ENCODE measurements at regions not wholly inside any gene's neighbourhood (a gene's known extent, or its start where the extent isn't known, plus 50 kb on each side); places are given as distances from the start of the nearest gene placed in this dataset.
A peak's percentile ranks its signal among the peaks of the same experiment; 100 is the strongest.

DNA sequence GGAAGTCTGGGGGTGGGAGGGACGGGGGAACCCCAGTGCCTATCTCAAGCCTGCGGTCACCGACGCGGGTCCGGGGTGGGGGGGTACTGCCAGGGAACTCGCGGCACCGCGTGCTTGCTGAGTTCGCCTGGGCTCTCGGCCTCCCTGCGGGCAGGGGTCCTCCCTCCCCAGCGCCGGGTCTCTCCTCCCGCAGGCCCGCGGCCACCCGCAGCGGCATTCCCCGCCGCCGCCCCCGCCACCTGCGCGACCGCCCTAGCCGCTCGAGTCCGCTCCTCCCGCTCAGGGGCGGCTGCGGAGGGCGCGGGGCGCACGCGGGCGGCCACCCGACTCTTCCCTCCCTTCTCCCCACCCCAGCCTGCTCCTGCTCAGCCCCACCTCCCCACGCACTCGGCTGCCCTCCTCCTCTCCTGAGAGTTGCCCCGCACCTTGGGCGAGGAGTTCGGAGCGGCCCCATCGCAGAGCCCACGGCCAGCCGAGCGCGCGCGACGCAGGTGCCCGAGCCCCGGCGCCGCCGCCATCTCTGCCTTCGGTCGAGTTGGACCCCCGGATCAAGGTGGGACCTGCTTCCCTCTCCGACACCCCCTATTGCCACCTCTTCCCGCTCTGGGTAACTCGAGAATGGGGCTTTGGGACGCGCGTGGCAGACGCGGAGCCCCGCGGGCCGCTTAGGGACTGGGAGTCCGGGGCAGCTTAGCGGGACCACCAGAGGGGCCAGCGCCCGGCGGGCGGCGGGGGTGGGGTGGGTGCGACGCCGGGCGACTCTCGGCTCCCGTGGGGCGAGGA lies 105.0 kb downstream of the LEPR start:
- H3K4me2 ChIP-seq (ENCODE audit: low read length) = peak overlapping the region; percentile 90
- no peak overlapping the region for H3K27ac Mint-ChIP-seq (ENCODE audit: unreplicated experiment)
- no peaks in the 10 kb centered on the region for H3K4me1 ChIP-seq (ENCODE audit: insufficient read depth, low read length)
- H3K9me3 Mint-ChIP-seq (ENCODE audit: unreplicated experiment) = no peaks in the 10 kb centered on the region
- H3K27ac ChIP-seq (ENCODE audit: low read depth, low read length) = no peak overlapping the region
- H3K4me3 ChIP-seq (ENCODE audit: insufficient read depth, low read depth, low read length) = peak overlapping the region; percentile 48
- DNase-seq (ENCODE audit: low read depth) (no peak), FAIRE-seq (no peak)
- H3K27me3 ChIP-seq (ENCODE audit: insufficient read depth, low read length) = peaks cover 22% of the 10 kb centered on the region
- no peaks in the 10 kb centered on the region for H3K9me3 ChIP-seq (ENCODE audit: insufficient read depth, low read depth, low read length)
- H3K4me1 Mint-ChIP-seq (ENCODE audit: low read depth, unreplicated experiment) = peaks cover 1% of the 10 kb centered on the region
- peaks cover 32% of the 10 kb centered on the region for H3K27me3 Mint-ChIP-seq (ENCODE audit: low read depth, unreplicated experiment)
- no peaks in the 10 kb centered on the region for H4K20me1 ChIP-seq (ENCODE audit: insufficient read depth, low read length)
- peak overlapping the region; percentile 82 for H3K4me3 Mint-ChIP-seq (ENCODE audit: unreplicated experiment)
- H3K36me3 ChIP-seq (ENCODE audit: insufficient read depth, low read length) = no peaks in the 10 kb centered on the region
- no peaks in the 10 kb centered on the region for H3K36me3 Mint-ChIP-seq (ENCODE audit: low read depth, unreplicated experiment)
- peak overlapping the region; percentile 37 for H3K9ac ChIP-seq (ENCODE audit: low read length)
- peak overlapping the region; percentile 21 for H2AFZ ChIP-seq (ENCODE audit: low read depth, low read length)
- TF ChIP-seq, protein P1, sequence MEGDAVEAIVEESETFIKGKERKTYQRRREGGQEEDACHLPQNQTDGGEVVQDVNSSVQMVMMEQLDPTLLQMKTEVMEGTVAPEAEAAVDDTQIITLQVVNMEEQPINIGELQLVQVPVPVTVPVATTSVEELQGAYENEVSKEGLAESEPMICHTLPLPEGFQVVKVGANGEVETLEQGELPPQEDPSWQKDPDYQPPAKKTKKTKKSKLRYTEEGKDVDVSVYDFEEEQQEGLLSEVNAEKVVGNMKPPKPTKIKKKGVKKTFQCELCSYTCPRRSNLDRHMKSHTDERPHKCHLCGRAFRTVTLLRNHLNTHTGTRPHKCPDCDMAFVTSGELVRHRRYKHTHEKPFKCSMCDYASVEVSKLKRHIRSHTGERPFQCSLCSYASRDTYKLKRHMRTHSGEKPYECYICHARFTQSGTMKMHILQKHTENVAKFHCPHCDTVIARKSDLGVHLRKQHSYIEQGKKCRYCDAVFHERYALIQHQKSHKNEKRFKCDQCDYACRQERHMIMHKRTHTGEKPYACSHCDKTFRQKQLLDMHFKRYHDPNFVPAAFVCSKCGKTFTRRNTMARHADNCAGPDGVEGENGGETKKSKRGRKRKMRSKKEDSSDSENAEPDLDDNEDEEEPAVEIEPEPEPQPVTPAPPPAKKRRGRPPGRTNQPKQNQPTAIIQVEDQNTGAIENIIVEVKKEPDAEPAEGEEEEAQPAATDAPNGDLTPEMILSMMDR (IDR thresholded peaks at IDR 0.05; ENCODE audit: insufficient read depth, low read depth, low read length) = no peak
- TF ChIP-seq EZH2 (IDR thresholded peaks at IDR 0.05; ENCODE audit: insufficient read depth, low read length) = no peak
- H3K79me2 ChIP-seq (ENCODE audit: insufficient read depth, low read length) = no peaks in the 10 kb centered on the region

DNA sequence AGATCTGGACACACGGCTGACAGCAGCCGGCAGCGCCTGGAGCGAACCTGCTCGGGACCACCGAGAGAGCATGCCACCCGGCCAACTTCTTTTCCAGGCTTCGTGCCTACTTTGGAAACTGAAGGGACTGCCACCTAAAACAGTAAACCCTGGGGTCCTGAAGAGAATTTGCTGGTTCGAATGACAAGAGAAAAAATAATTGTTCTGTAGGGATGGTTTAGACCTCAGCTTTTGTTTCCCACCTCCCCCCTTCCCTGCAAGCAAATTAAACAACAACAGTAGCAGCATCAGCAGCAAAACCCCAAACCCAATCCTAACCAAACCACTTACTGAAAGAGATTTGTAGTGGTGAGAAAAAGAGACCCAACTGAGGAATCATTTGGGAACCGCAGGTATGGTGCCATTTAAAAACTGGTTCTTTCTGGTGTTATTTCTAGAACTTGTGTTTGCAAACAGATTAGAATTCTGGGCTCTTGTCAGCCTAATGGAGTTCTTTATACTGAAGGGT lies 105.6 kb downstream of the LEPR start:
- Mint-ChIP-seq H3K27me3 (ENCODE audit: low read depth, unreplicated experiment) (peaks cover 32% of the 10 kb centered on the region), H3K4me3 (ENCODE audit: unreplicated experiment) (peak overlapping the region; percentile 77), H3K9me3 (ENCODE audit: unreplicated experiment) (peaks cover 3% of the 10 kb centered on the region), H3K4me1 (ENCODE audit: low read depth, unreplicated experiment) (peaks cover 1% of the 10 kb centered on the region), H3K36me3 (ENCODE audit: low read depth, unreplicated experiment) (no peaks in the 10 kb centered on the region), H3K27ac (ENCODE audit: unreplicated experiment) (no peak overlapping the region)
- Histone ChIP-seq H3K36me3 (ENCODE audit: insufficient read depth, low read length) (no peaks in the 10 kb centered on the region), H3K79me2 (ENCODE audit: insufficient read depth, low read length) (no peaks in the 10 kb centered on the region), H3K9me3 (ENCODE audit: insufficient read depth, low read depth, low read length) (no peaks in the 10 kb centered on the region), H4K20me1 (ENCODE audit: insufficient read depth, low read length) (no peaks in the 10 kb centered on the region), H3K9ac (ENCODE audit: low read length) (no peak overlapping the region), H3K27ac (ENCODE audit: low read depth, low read length) (no peak overlapping the region), H2AFZ (ENCODE audit: low read depth, low read length) (no peak overlapping the region), H3K4me1 (ENCODE audit: insufficient read depth, low read length) (no peaks in the 10 kb centered on the region), H3K4me3 (ENCODE audit: insufficient read depth, low read depth, low read length) (no peak overlapping the region), H3K4me2 (ENCODE audit: low read length) (peak overlapping the region; percentile 90), H3K27me3 (ENCODE audit: insufficient read depth, low read length) (peaks cover 22% of the 10 kb centered on the region)
- FAIRE-seq (no peak), DNase-seq (ENCODE audit: low read depth) (no peak)
- TF ChIP-seq, protein P1 (IDR thresholded peaks at IDR 0.05; ENCODE audit: insufficient read depth, low read depth, low read length) = no peak
- no peak for TF ChIP-seq EZH2 (IDR thresholded peaks at IDR 0.05; ENCODE audit: insufficient read depth, low read length)

DNA sequence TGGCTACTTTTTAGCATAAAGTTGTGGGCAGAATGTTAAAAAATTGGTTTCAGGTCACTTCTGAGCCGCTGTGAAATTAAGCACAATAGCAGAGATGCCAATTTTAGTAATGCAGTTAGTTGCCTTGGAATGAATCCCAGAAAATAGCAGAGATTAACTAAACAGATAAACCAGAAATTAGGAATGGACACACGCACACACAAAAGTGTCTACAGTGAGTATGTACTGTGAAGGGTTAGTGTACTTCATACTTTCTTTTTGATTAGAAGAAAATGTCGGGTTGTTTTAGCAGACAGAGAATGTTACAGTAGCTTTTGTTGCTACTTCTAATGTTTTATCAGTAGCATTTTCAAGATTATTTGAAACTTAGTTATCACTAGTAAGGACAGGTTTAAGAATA lies 106.7 kb downstream of the LEPR start:
- Mint-ChIP-seq H3K36me3 (ENCODE audit: low read depth, unreplicated experiment) (no peaks in the 10 kb centered on the region), H3K9me3 (ENCODE audit: unreplicated experiment) (peaks cover 3% of the 10 kb centered on the region), H3K4me1 (ENCODE audit: low read depth, unreplicated experiment) (peaks cover 1% of the 10 kb centered on the region), H3K27ac (ENCODE audit: unreplicated experiment) (no peak overlapping the region), H3K4me3 (ENCODE audit: unreplicated experiment) (no peak overlapping the region), H3K27me3 (ENCODE audit: low read depth, unreplicated experiment) (peaks cover 32% of the 10 kb centered on the region)
- peak; percentile 81 for DNase-seq (ENCODE audit: low read depth)
- Histone ChIP-seq H3K36me3 (ENCODE audit: insufficient read depth, low read length) (no peaks in the 10 kb centered on the region), H3K27me3 (ENCODE audit: insufficient read depth, low read length) (peaks cover 22% of the 10 kb centered on the region), H3K9me3 (ENCODE audit: insufficient read depth, low read depth, low read length) (no peaks in the 10 kb centered on the region), H3K27ac (ENCODE audit: low read depth, low read length) (no peak overlapping the region), H3K4me3 (ENCODE audit: insufficient read depth, low read depth, low read length) (no peak overlapping the region), H2AFZ (ENCODE audit: low read depth, low read length) (no peak overlapping the region), H3K4me1 (ENCODE audit: insufficient read depth, low read length) (no peaks in the 10 kb centered on the region), H3K9ac (ENCODE audit: low read length) (no peak overlapping the region), H4K20me1 (ENCODE audit: insufficient read depth, low read length) (no peaks in the 10 kb centered on the region), H3K79me2 (ENCODE audit: insufficient read depth, low read length) (no peaks in the 10 kb centered on the region), H3K4me2 (ENCODE audit: low read length) (peak overlapping the region; percentile 32)
- FAIRE-seq = peak; percentile 39
- TF ChIP-seq, protein P1 (IDR thresholded peaks at IDR 0.05; ENCODE audit: insufficient read depth, low read depth, low read length) = no peak
- TF ChIP-seq EZH2 (IDR thresholded peaks at IDR 0.05; ENCODE audit: insufficient read depth, low read length) = no peak

Measured in astrocyte (in vitro differentiated cells and primary cell).